HEK293T (cell line): ENCODE measurements at regions not wholly inside any gene's neighbourhood (a gene's known extent, or its start where the extent isn't known, plus 50 kb on each side); places are given as distances from the start of the nearest gene placed in this dataset.

Experiments
- ARNT ChIP-seq: fragments of 450-650 bp; IDR thresholded peaks from 2 replicates; pipeline ENCODE4 v1.6.1; 2017; ENCODE audit warnings: mild to moderate bottlenecking
- BHLHE40 ChIP-seq: fragments of 450-650 bp; IDR thresholded peaks from 2 replicates; pipeline ENCODE4 v1.6.1; 2016; ENCODE audit warnings: mild to moderate bottlenecking, moderate library complexity, borderline replicate concordance
- CTBP1 ChIP-seq: fragments of 450-650 bp; IDR thresholded peaks from 2 replicates; pipeline ENCODE4 v1.6.1; 2016; ENCODE audit warnings: borderline replicate concordance
- ELF4 ChIP-seq: fragments of 450-650 bp; IDR thresholded peaks from 2 replicates; pipeline ENCODE4 v1.6.1; 2017; ENCODE audit warnings: antibody characterized with exemption
- FOXA1 ChIP-seq: fragments of 450-650 bp; IDR thresholded peaks from 2 replicates; pipeline ENCODE4 v1.6.1; 2016; ENCODE audit warnings: mild to moderate bottlenecking
- FOXK2 ChIP-seq: fragments of 450-650 bp; IDR thresholded peaks from 2 replicates; pipeline ENCODE4 v1.6.1; 2016; ENCODE audit warnings: mild to moderate bottlenecking
- FOXM1 ChIP-seq: fragments of 450-650 bp; IDR thresholded peaks from 2 replicates; pipeline ENCODE4 v1.6.1; 2017; ENCODE audit warnings: mild to moderate bottlenecking, borderline replicate concordance
- HDGF ChIP-seq: fragments of 450-650 bp; IDR thresholded peaks from 2 replicates; pipeline ENCODE4 v1.6.1; 2017; ENCODE audit warnings: antibody characterized with exemption, borderline replicate concordance
- NFRKB ChIP-seq: fragments of 450-650 bp; IDR thresholded peaks from 2 replicates; pipeline ENCODE4 v1.6.1; 2016; ENCODE audit warnings: mild to moderate bottlenecking, moderate library complexity
- SP1 ChIP-seq: fragments of 450-650 bp; IDR thresholded peaks from 2 replicates; pipeline ENCODE4 v1.6.1; 2017
- SUZ12 ChIP-seq: fragments of 450-650 bp; IDR thresholded peaks from 2 replicates; pipeline ENCODE4 v1.6.1; 2016; ENCODE audit warnings: mild to moderate bottlenecking
- TARDBP ChIP-seq: fragments of 450-650 bp; IDR thresholded peaks from 2 replicates; pipeline ENCODE4 v1.6.1; 2016
- ZNF384 ChIP-seq: fragments of 450-650 bp; IDR thresholded peaks from 2 replicates; pipeline ENCODE4 v1.6.1; 2016
- TF ChIP-seq, protein P1 (sequence below): fragments of 450-650 bp; IDR thresholded peaks from 2 replicates; pipeline ENCODE4 v1.6.1; 2016

- no peak for TF ChIP-seq FOXM1
- no peak for TF ChIP-seq BHLHE40
- no peak for TF ChIP-seq SP1
- TF ChIP-seq, protein P1, sequence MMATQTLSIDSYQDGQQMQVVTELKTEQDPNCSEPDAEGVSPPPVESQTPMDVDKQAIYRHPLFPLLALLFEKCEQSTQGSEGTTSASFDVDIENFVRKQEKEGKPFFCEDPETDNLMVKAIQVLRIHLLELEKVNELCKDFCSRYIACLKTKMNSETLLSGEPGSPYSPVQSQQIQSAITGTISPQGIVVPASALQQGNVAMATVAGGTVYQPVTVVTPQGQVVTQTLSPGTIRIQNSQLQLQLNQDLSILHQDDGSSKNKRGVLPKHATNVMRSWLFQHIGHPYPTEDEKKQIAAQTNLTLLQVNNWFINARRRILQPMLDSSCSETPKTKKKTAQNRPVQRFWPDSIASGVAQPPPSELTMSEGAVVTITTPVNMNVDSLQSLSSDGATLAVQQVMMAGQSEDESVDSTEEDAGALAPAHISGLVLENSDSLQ, result no peak
- TF ChIP-seq TARDBP, result no peak
- TF ChIP-seq NFRKB, result no peak
- TF ChIP-seq HDGF, result no peak
- TF ChIP-seq ELF4, result no peak
- TF ChIP-seq CTBP1, result no peak
- no peak for TF ChIP-seq SUZ12
- TF ChIP-seq ZNF384, result no peak
- no peak for TF ChIP-seq FOXA1
- no peak for TF ChIP-seq FOXK2
- TF ChIP-seq ARNT, result no peak
Measured at GRCh38 chr2:9145109-9145751, 61.4 kb upstream of the ASAP2 start.
